Hematopoietic multipotent progenitor cell treated with erythropoietin and hydrocortisone succinate and interleukin-3 and kit ligand, for 4 days (in vitro differentiated cells): ENCODE measurements at regions not wholly inside any gene's neighbourhood (a gene's known extent, or its start where the extent isn't known, plus 50 kb on each side); places are given as distances from the start of the nearest gene placed in this dataset.
A peak's percentile ranks its signal among the peaks of the same experiment; 100 is the strongest.
"Not testable (repeated sequence)": the region's sequence is repeated elsewhere in the genome, so short reads cannot be mapped to it uniquely, and the experiment has no call there.

Experiments used
- DNase-seq: peaks from one replicate; pipeline ENCODE4 v3.0.0-alpha.2; 2015

DNA sequence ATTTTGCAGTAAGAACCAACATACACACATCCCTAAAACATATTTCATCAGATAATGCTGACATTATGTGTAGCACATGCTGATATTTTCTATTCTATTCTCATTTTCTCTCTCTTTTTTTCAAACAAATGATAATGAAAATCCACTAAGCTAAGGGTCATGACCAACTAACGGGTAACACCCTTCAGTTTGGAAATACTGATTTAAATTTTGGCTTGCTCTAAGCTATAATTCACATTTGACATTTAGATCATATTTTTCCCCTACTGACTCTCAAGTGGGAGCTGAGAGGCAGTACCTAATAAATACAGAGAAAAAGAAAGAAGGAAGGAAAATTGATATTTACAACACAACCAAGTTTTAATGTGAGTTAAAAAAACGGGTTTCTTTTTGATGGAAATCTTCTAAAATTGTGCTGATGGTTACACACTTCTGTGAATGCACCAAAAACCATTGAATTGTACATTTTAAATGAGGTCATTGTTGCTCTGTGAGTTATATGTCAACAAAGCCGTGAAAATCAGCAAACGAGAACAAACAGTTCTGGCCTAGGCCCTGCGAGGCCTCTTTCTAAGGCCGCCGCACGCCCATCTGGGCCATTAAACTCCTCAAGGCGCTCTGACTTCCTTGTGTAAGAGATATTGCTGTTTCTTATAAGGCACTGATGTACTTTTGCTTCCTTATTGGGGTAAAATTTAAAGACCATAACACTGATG is 124.2 kb downstream of the GALR1 start:
- no peak for DNase-seq

GRCh38 chr18:77374446-77374805 is 124.8 kb downstream of the GALR1 start:
- no peak for DNase-seq

GRCh38 chr18:77376043-77376732 is 126.5 kb downstream of the GALR1 start:
- no peak for DNase-seq

DNA sequence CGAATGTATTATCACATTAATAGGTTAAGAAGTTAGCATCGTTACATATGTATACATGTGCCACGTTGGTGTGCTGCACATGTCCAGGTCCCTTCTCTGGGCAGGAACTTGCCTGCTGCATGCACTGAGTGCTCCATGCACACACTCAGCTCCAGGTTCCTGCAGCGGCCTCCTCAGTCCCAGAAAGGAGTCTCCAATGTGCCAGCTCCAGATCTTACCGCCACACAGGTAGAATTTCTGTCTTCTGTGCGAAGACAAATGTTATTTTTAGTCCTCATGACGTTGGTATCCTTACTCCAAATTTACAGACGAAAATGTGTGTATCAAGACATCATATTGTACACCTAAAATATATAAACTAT is 127.1 kb downstream of the GALR1 start:
- no peak for DNase-seq

DNA sequence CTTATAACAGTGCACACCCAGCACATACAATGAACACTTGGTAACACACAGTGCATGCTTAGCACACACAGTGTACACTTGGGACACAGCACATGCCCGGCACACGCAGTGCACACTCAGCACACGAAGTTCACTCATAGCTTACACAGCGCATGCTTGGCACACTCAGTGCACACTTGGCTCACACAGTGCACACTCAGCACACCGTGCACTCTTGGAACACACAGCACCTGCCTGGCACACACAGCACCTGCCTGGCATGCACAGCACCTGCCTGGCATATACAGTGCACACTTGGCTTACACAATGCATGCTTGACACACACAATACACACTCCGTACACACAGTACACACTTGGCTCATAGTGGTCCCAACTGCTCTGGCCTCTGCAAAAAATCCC is 128.2 kb downstream of the GALR1 start:
- DNase-seq = no peak

GRCh38 chr18:77379976-77380509 is 130.4 kb downstream of the GALR1 start:
- DNase-seq = no peak

DNA sequence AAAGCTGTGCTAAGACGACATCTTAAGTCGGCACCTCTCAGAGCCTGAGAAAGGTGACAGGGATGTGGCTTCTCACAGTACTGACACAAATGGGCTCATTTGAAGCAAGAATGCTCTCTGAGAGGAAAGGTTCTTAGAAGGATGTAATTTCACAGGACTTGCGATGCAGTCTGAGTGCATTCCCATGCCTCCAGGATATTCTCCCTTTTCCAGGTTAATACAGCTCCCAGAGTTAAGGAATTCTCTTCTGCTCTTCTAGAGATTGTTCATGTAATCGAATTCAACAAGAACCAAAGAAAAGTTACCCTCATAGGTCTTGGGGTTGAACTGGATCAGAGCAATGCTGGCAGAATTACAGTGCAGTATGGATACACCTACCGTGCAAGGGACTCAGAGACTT is 131.0 kb downstream of the GALR1 start:
- DNase-seq = no peak

DNA sequence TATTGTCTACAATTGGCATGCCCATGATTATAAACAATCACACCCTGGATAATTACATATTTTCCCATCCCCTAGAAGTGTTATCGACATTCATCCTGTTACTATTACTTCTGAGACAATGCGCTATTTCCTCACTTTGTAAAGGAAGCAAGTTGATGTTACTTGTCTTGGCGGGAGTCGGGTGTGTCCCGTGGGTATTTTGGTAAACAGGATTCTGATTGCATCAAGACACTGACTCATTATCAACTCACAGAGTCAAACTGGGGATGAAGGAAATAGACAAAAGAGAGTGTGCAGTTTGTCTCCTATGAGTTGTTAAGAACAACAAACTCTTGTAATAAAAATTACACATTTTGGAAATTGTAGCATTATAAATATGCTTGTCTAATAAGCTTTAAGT is 142.7 kb downstream of the GALR1 start:
- DNase-seq = no peak

- no peak for DNase-seq
These were observed 143.9 kb downstream of the GALR1 start for GRCh38 chr18:77393519-77393918.

DNA sequence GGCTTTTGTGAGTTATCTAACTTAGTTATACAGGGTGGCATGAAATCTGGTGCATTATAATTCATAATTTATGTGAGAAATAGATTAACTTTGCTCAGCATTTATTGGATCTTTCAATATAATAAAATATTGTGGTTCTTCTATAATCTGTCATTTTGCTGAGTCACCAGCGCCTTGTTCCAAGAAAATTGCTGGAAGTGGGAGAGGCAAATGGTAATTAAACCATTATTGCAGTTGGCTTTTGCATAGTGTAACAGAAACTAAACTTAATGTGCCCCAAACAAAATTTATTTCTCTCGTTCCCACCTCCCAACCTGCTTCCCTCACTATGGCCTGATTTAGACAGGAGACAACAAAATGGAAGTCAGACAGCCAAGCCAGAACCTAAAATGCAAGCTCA is 146.3 kb downstream of the GALR1 start:
- DNase-seq = no peak

- DNase-seq = no peak
These were observed 147.4 kb downstream of the GALR1 start for GRCh38 chr18:77397056-77397455.

GRCh38 chr18:77397617-77398016 is 148.0 kb downstream of the GALR1 start:
- DNase-seq = no peak

GRCh38 chr18:77400561-77400960 is 150.9 kb downstream of the GALR1 start:
- DNase-seq = no peak

- no peak for DNase-seq
These were observed 151.5 kb downstream of the GALR1 start for GRCh38 chr18:77401173-77401572.

DNA sequence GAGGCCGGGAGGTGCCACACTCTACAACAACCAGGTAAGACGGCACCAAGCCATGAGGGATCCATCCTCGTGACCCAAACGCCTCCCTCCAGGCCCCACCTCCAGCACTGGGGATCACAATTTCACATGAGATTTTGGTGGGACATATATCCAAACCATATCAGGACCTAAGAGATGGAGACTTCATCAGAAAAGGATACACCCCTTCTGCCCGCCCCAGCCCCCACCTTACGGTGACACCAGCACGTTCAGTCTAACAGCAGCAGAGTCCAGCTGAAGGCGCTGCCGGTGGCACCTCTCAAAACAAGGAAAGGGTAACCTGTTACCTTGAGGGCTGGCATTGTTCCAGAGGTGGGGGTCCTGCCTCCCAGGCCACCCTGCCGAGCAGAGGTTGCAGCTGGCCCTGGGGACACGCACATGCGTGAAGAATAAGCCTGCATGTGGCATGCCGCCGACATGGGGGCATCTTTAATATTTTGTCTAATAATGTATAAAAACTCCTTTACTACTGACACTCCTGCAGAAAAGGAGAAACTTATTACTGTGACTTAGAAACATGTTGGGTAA is 154.4 kb downstream of the GALR1 start:
- DNase-seq = no peak

DNA sequence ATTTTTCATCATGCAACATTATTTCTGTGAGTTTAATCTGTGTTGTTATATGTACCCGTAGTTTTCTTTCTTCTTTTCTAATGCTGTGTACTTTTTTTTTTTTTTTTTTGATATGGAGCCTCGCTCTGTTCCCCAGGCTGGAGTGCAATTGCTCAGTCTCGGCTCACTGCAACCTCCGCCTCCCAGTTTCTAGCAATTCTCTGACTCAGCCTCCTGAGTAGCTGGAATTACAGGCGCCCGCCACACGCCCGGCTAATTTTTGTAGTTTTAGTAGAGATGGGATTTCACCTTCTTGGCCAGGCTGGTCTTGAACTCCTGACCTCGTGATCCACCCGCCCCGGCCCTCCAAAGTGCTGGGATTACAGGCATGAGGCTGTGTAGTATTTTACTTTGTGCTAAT is 155.4 kb downstream of the GALR1 start:
- no peak for DNase-seq

GRCh38 chr18:77407733-77408132 is 158.1 kb downstream of the GALR1 start:
- DNase-seq = no peak

- not testable (repeated sequence) for DNase-seq
These were observed 171.9 kb downstream of the GALR1 start for GRCh38 chr18:77421546-77421945.

DNA sequence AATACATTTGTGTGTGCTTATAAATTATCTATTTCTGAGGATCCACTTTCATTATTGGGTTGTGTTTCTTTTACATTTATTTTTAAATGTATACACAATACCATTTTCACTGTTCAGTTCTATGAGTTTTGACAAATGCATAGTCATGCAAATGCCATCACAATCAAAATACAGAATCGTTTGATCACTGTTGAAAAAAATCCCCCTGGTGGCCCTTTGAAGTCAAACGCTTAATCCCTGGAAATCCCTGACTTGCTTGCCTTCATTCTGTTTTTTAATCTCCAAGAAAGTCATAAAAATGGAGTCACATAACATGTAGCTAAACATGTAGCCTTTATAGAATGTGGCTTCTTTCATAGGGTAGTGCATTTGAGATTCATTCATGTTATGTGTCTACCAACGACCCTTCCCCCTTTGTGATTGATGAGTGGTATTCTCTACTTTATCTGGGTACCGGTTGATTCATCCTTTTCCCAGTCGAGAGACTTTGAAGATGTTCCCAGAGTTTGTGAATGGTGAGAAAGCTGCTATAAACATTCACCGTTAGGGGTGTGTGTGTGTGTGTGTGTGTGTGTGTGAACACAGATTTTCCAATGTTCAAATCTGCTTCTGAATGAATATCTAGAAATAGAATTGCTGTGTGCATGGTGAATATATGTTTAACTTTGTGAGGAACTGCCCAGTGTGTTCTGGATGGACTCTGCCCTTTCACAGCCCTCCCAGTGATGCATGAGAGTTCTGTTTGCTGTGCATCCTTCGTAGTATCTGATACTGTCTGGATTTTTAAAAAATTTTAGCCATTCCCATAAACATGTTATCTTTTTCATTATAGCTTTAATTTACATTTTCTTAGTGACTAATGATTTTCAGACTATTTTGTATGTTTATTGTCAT is 173.6 kb downstream of the GALR1 start:
- peak; percentile 24 for DNase-seq

DNA sequence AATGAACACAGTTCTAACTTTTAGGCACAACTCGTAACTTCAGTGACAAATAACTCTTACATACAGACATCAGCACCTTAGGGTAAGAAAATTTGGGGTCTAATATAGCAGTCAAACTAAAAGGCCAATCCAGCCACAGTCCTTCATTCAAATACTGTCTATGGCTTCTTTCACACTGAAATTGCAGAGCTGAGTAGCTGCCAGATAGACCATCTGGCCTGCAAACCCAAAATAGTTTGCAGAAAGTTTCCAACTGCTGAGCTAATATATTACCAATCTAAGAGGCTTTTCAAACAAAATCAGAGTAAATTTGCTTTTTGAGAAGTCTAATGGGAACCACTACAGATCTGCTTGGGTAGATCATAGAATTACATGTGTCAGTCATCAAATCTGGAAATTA is 183.4 kb downstream of the GALR1 start:
- no peak for DNase-seq

GRCh38 chr18:77439888-77440287 is 190.2 kb downstream of the GALR1 start:
- DNase-seq = no peak

GRCh38 chr18:77442393-77442792 is 192.7 kb downstream of the GALR1 start:
- no peak for DNase-seq

- no peak for DNase-seq
These were observed 194.7 kb downstream of the GALR1 start for GRCh38 chr18:77444385-77444784.
